Hepatocyte (in vitro differentiated cells): ENCODE measurements at regions not wholly inside any gene's neighbourhood (a gene's known extent, or its start where the extent isn't known, plus 50 kb on each side); places are given as distances from the start of the nearest gene placed in this dataset.
A peak's percentile ranks its signal among the peaks of the same experiment; 100 is the strongest.

Experiments
- DNase-seq: peaks from one replicate; pipeline ENCODE4 v3.0.0-alpha.2; 2016; ENCODE audit warnings: low spot score
- H2AFZ ChIP-seq: fragments of 200-600 bp; sonication (generic); 2 replicates; pipeline ENCODE4 v1.6.0; 2016; ENCODE audit warnings: antibody characterized with exemption, mild to moderate bottlenecking
- H3K27ac ChIP-seq: fragments of 200-600 bp; sonication (generic); 2 replicates; pipeline ENCODE4 v1.5.1; 2016; ENCODE audit warnings: mild to moderate bottlenecking
- H3K27me3 ChIP-seq: fragments of 200-600 bp; sonication (generic); 2 replicates; pipeline ENCODE4 v1.6.1; 2016
- H3K36me3 ChIP-seq: fragments of 200-600 bp; sonication (generic); replicated peaks from 2 replicates; pipeline ENCODE4 v1.5.1; 2016; ENCODE audit warnings: low read depth; ENCODE audit not compliant: insufficient read depth
- H3K4me1 ChIP-seq: fragments of 200-600 bp; sonication (generic); 2 replicates; pipeline ENCODE4 v1.5.1; 2016; ENCODE audit warnings: mild to moderate bottlenecking, moderate library complexity; ENCODE audit not compliant: insufficient read depth
- H3K4me2 ChIP-seq: fragments of 200-600 bp; sonication (generic); 2 replicates; pipeline ENCODE4 v1.6.0; 2016
- H3K4me3 ChIP-seq: fragments of 200-600 bp; sonication (generic); 2 replicates; pipeline ENCODE4 v1.5.1; 2016; ENCODE audit warnings: mild to moderate bottlenecking
- H3K79me2 ChIP-seq: fragments of 200-600 bp; sonication (generic); 2 replicates; pipeline ENCODE4 v1.6.0; 2017; ENCODE audit warnings: mild to moderate bottlenecking
- H3K9me2 ChIP-seq: fragments of 200-600 bp; sonication (generic); replicated peaks from 2 replicates; pipeline ENCODE4 v1.6.0; 2017; ENCODE audit warnings: mild to moderate bottlenecking; ENCODE audit not compliant: insufficient read depth
- H3K9me3 ChIP-seq: fragments of 200-600 bp; sonication (generic); 2 replicates; pipeline ENCODE4 v1.5.1; 2016; ENCODE audit warnings: low read depth, mild to moderate bottlenecking
- H4K20me1 ChIP-seq: fragments of 200-600 bp; sonication (generic); 2 replicates; pipeline ENCODE4 v1.6.0; 2016; ENCODE audit warnings: mild to moderate bottlenecking; ENCODE audit not compliant: insufficient read depth, poor library complexity, severe bottlenecking
- CTCF ChIP-seq: fragments of 200-600 bp; sonication (generic); IDR thresholded peaks from 2 replicates; pipeline ENCODE4 v1.5.1; 2016; ENCODE audit warnings: antibody characterized with exemption, mild to moderate bottlenecking; ENCODE audit not compliant: poor library complexity
- EZH2 ChIP-seq: fragments of 200-600 bp; sonication (generic); IDR thresholded peaks from 2 replicates; pipeline ENCODE4 v1.6.1; 2016; ENCODE audit warnings: antibody characterized with exemption, mild to moderate bottlenecking, borderline replicate concordance
- EZH2phosphoT487 ChIP-seq: fragments of 200-600 bp; sonication (generic); IDR thresholded peaks from one replicate; pipeline ENCODE4 v1.6.1; 2018; ENCODE audit warnings: antibody characterized with exemption, mild to moderate bottlenecking, low read depth, moderate library complexity; ENCODE audit not compliant: unreplicated experiment, severe bottlenecking
- WGBS: methylation state at CpG from one replicate; pipeline ENCODE4 v1.1.6; 2016; ENCODE audit warnings: low lambda C conversion rate; ENCODE audit errors: missing lambda C conversion rate; 5-methylcytosine and 5-hydroxymethylcytosine counted together

DNA sequence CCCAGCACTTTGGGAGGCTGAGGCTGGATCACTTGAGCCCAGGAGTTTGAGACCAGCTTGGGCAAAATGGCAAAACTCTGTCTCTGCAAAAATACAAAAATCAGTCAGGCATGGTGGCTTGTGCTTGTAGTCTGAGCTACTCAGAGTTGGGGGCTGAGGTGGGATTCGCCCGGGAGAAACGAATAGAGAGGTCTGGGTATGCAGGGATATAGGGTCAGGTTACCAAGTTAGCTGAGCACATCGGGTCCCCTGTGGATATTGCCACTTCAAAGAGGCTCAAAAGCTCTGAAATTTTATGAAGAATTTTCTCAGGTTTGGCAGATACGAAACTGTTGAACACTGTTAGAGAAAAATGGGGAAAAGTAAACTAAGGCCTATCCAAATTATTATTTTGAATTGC is 120.9 kb upstream of the SGK1 start:
- H4K20me1 ChIP-seq: no peaks in the 10 kb centered on the region
- no peak overlapping the region for H3K4me2 ChIP-seq
- H3K4me1 ChIP-seq: no peaks in the 10 kb centered on the region
- no peaks in the 10 kb centered on the region for H3K27me3 ChIP-seq
- H3K27ac ChIP-seq: no peak overlapping the region
- TF ChIP-seq EZH2phosphoT487: no peak
- no peak for TF ChIP-seq CTCF
- TF ChIP-seq EZH2: no peak
- H2AFZ ChIP-seq: no peak overlapping the region
- no peaks in the 10 kb centered on the region for H3K79me2 ChIP-seq
- no peaks in the 10 kb centered on the region for H3K36me3 ChIP-seq
- 84% methylated on average over 5 of the region's 5 CpGs for WGBS
- no peak for DNase-seq
- H3K9me2 ChIP-seq: no peaks in the 10 kb centered on the region
- H3K9me3 ChIP-seq: no peaks in the 10 kb centered on the region
- no peak overlapping the region for H3K4me3 ChIP-seq

- Histone ChIP-seq H3K79me2 (no peaks in the 10 kb centered on the region), H3K9me3 (no peaks in the 10 kb centered on the region), H3K9me2 (no peaks in the 10 kb centered on the region), H3K4me1 (no peaks in the 10 kb centered on the region), H3K4me3 (no peak overlapping the region), H3K36me3 (no peaks in the 10 kb centered on the region), H3K27ac (no peak overlapping the region), H3K27me3 (no peaks in the 10 kb centered on the region), H4K20me1 (no peaks in the 10 kb centered on the region), H3K4me2 (no peak overlapping the region), H2AFZ (no peak overlapping the region)
- TF ChIP-seq EZH2: no peak
- no peak for TF ChIP-seq CTCF
- no peak for TF ChIP-seq EZH2phosphoT487
- WGBS: 81% methylated on average over 4 of the region's 4 CpGs
- no peak for DNase-seq
Measured at GRCh38 chr6:134437376-134437775, 119.5 kb upstream of the SGK1 start.

GRCh38 chr6:134436950-134437349 is 119.0 kb upstream of the SGK1 start:
- no peaks in the 10 kb centered on the region for H3K36me3 ChIP-seq
- no peak for DNase-seq
- no peak overlapping the region for H3K4me3 ChIP-seq
- no peaks in the 10 kb centered on the region for H3K9me2 ChIP-seq
- no peaks in the 10 kb centered on the region for H4K20me1 ChIP-seq
- no peaks in the 10 kb centered on the region for H3K4me1 ChIP-seq
- no peaks in the 10 kb centered on the region for H3K79me2 ChIP-seq
- H2AFZ ChIP-seq: no peak overlapping the region
- 100% methylated on average over 1 of the region's 1 CpG for WGBS
- TF ChIP-seq CTCF (no peak), EZH2phosphoT487 (no peak), EZH2 (no peak)
- no peak overlapping the region for H3K27ac ChIP-seq
- H3K4me2 ChIP-seq: no peak overlapping the region
- no peaks in the 10 kb centered on the region for H3K27me3 ChIP-seq
- no peaks in the 10 kb centered on the region for H3K9me3 ChIP-seq

- H4K20me1 ChIP-seq: no peaks in the 10 kb centered on the region
- H3K9me2 ChIP-seq: no peaks in the 10 kb centered on the region
- H3K4me1 ChIP-seq: no peaks in the 10 kb centered on the region
- H3K4me2 ChIP-seq: no peak overlapping the region
- no peak overlapping the region for H3K27ac ChIP-seq
- no peak overlapping the region for H2AFZ ChIP-seq
- 57% methylated on average over 9 of the region's 9 CpGs for WGBS
- H3K36me3 ChIP-seq: no peaks in the 10 kb centered on the region
- no peak overlapping the region for H3K4me3 ChIP-seq
- H3K79me2 ChIP-seq: no peaks in the 10 kb centered on the region
- DNase-seq: peak; percentile 71
- TF ChIP-seq CTCF (no peak), EZH2phosphoT487 (no peak), EZH2 (no peak)
- H3K9me3 ChIP-seq: no peaks in the 10 kb centered on the region
- no peaks in the 10 kb centered on the region for H3K27me3 ChIP-seq
Measured at GRCh38 chr6:134436281-134436815, 118.4 kb upstream of the SGK1 start.
